Endothelial cell of umbilical vein (primary cell): ENCODE measurements at regions not wholly inside any gene's neighbourhood (a gene's known extent, or its start where the extent isn't known, plus 50 kb on each side); places are given as distances from the start of the nearest gene placed in this dataset.

Experiments
- EZH2 ChIP-seq: IDR thresholded peaks from 2 replicates; pipeline ENCODE4 v1.6.1; 2012; ENCODE audit warnings: borderline replicate concordance, low read depth, mild to moderate bottlenecking, moderate library complexity, low read length, inconsistent platforms; ENCODE audit not compliant: severe bottlenecking
- POLR2A ChIP-seq: IDR thresholded peaks from 2 replicates; pipeline ENCODE4 v1.6.1; 2012; ENCODE audit warnings: low read depth, mild to moderate bottlenecking, control low read depth, low read length
- POLR2AphosphoS5 ChIP-seq: IDR thresholded peaks from 2 replicates; pipeline ENCODE4 v1.6.1; 2012; ENCODE audit warnings: low read depth, mild to moderate bottlenecking, control low read depth, low read length, moderate library complexity; ENCODE audit not compliant: insufficient read depth
- TF ChIP-seq, protein P1 (sequence below), 2 donors: IDR thresholded peaks; 1 replicate in 1 of 2; 2 replicates in 1 of 2; pipeline ENCODE4 v1.5.1; 2011; ENCODE audit warnings: low read length in 2 of 2, mild to moderate bottlenecking in 2 of 2, moderate library complexity in 2 of 2, control low read depth in 1 of 2, inconsistent platforms in 1 of 2, low read depth in 1 of 2; ENCODE audit not compliant: insufficient read depth in 1 of 2; ENCODE audit errors: extremely low read depth in 1 of 2
- TF ChIP-seq, protein P2 (sequence below): IDR thresholded peaks from 2 replicates; pipeline ENCODE4 v1.6.1; 2011; ENCODE audit not compliant: insufficient read depth, insufficient read length

DNA sequence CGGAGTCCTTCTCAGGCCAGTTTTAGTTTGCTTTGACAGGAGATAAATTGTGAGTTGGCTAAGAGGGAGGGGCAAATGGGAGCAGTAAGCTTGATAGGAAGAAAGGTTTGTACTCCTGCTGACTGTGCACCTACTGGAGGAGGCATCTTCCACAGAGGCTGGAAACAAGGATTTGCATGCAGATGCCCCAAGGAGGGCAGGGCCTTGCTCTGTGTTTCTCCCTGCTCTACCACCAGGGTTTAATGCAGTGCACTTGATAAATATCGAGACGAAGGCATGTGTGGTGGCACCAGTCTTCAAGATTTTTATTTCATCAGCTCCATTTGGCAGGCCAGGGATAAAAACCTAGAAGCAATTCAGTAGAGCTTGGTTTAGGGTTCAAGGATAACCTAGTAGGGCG lies 210.5 kb upstream of the C16orf82 start:
- TF ChIP-seq, protein P1, sequence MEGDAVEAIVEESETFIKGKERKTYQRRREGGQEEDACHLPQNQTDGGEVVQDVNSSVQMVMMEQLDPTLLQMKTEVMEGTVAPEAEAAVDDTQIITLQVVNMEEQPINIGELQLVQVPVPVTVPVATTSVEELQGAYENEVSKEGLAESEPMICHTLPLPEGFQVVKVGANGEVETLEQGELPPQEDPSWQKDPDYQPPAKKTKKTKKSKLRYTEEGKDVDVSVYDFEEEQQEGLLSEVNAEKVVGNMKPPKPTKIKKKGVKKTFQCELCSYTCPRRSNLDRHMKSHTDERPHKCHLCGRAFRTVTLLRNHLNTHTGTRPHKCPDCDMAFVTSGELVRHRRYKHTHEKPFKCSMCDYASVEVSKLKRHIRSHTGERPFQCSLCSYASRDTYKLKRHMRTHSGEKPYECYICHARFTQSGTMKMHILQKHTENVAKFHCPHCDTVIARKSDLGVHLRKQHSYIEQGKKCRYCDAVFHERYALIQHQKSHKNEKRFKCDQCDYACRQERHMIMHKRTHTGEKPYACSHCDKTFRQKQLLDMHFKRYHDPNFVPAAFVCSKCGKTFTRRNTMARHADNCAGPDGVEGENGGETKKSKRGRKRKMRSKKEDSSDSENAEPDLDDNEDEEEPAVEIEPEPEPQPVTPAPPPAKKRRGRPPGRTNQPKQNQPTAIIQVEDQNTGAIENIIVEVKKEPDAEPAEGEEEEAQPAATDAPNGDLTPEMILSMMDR (IDR thresholded peaks at IDR 0.05; ENCODE audit: extremely low read depth in 1 of 2, insufficient read depth in 1 of 2, low read depth in 1 of 2, low read length in 2 of 2) = no peak
- TF ChIP-seq POLR2AphosphoS5 = no peak
- TF ChIP-seq EZH2 = no peak
- no peak for TF ChIP-seq POLR2A
- TF ChIP-seq, protein P2, sequence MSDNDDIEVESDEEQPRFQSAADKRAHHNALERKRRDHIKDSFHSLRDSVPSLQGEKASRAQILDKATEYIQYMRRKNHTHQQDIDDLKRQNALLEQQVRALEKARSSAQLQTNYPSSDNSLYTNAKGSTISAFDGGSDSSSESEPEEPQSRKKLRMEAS = no peak
